B cell (primary cell): ENCODE measurements at regions not wholly inside any gene's neighbourhood (a gene's known extent, or its start where the extent isn't known, plus 50 kb on each side); places are given as distances from the start of the nearest gene placed in this dataset.

Experiments used
- ATAC-seq: fragments of 200-7000 bp; cut with Tn5 transposase; one replicate; pipeline ENCODE4 v1.10.0; 2021; ENCODE audit warnings: low read depth, mild to moderate bottlenecking, moderate number of reproducible peaks, moderate library complexity
- CTCF ChIA-PET: fragments of 350-600 bp; sonication (Branson Sonifier 250); formaldehyde crosslinking; loops from one replicate; lab custom pipeline; 2021; ENCODE audit warnings: antibody characterized with exemption, inconsistent platforms; lab: Charles Lee
- POLR2A ChIA-PET: fragments of 350-600 bp; sonication (Branson Sonifier 250); formaldehyde crosslinking; loops from one replicate; lab custom pipeline; 2021; ENCODE audit warnings: antibody characterized with exemption; lab: Charles Lee
- DNase-seq: peaks from one replicate; pipeline ENCODE4 v3.0.0; 2013
- H2AFZ ChIP-seq: 2 replicates; pipeline ENCODE4 v1.6.1; 2012; ENCODE audit warnings: mild to moderate bottlenecking, low read depth, low read length; ENCODE audit not compliant: insufficient read depth, poor library complexity, severe bottlenecking
- H3K27ac ChIP-seq, 2 donors: 1 replicate in 1 of 2; 2 replicates in 1 of 2; pipeline ENCODE4 v1.5.1; 2012 to 2013; ENCODE audit warnings: low read length in 2 of 2, mild to moderate bottlenecking in 2 of 2, moderate library complexity in 1 of 2
- H3K27me3 ChIP-seq, 4 experiments: fragments of 200-600 bp in 1 of 4; sonication (generic) in 1 of 4; replicated peaks in 1 of 4; 1 replicate in 2 of 4; 2 replicates in 2 of 4; pipeline versions ENCODE4 v1.6.1 to v1.7.0; 2013 to 2016; ENCODE audit warnings: low read length in 3 of 4, mild to moderate bottlenecking in 2 of 4, mixed read lengths in 1 of 4, moderate library complexity in 1 of 4; ENCODE audit not compliant: insufficient read depth in 4 of 4, control insufficient read depth in 3 of 4; ENCODE audit errors: control extremely low read depth in 1 of 4
- H3K36me3 ChIP-seq, 2 experiments: replicated peaks in 1 of 2; 1 replicate in 1 of 2; 2 replicates in 1 of 2; pipeline versions ENCODE4 v1.6.1 to v1.7.1; 2013; ENCODE audit warnings: low read length in 1 of 2; ENCODE audit not compliant: insufficient read depth in 2 of 2, control insufficient read depth in 1 of 2; ENCODE audit errors: control extremely low read depth in 1 of 2, extremely low read depth in 1 of 2
- H3K4me1 ChIP-seq, 2 donors: fragments of 200-600 bp in 1 of 2; sonication (generic) in 1 of 2; 1 replicate in 1 of 2; 2 replicates in 1 of 2; pipeline versions ENCODE4 v1.5.1 to v1.6.1; 2013 to 2017; ENCODE audit warnings: low read length in 2 of 2; ENCODE audit not compliant: control insufficient read depth in 2 of 2, insufficient read depth in 2 of 2
- H3K4me2 ChIP-seq: replicated peaks from 2 replicates; pipeline ENCODE3; 2012; ENCODE audit warnings: mild to moderate bottlenecking, low read depth, low read length; ENCODE audit not compliant: poor library complexity, severe bottlenecking
- H3K4me3 ChIP-seq, 5 experiments: fragments of 200-600 bp in 1 of 5; sonication (generic) in 1 of 5; 1 replicate in 3 of 5; 2 replicates in 2 of 5; pipeline versions ENCODE4 v1.5.1 to v1.7.0; 2011 to 2016; ENCODE audit warnings: low read length in 4 of 5, mild to moderate bottlenecking in 4 of 5, low read depth in 2 of 5, control low read depth in 1 of 5, moderate library complexity in 1 of 5; ENCODE audit not compliant: insufficient read depth in 1 of 5; ENCODE audit errors: control extremely low read depth in 1 of 5, extremely low read depth in 1 of 5
- H3K79me2 ChIP-seq: fragments of 200-600 bp; sonication (generic); one replicate; pipeline ENCODE4 v1.6.0; 2016; ENCODE audit warnings: low read length; ENCODE audit not compliant: control insufficient read depth, insufficient read depth
- H3K9ac ChIP-seq: fragments of 200-600 bp; sonication (generic); 2 replicates; pipeline ENCODE4 v1.6.1; 2017; ENCODE audit warnings: mild to moderate bottlenecking, low read length, moderate library complexity
- H3K9me3 ChIP-seq, 3 donors: one replicate each; pipeline versions ENCODE4 v1.6.1 to v1.7.1; 2013; ENCODE audit warnings: low read length in 2 of 3; ENCODE audit not compliant: control insufficient read depth in 2 of 3, insufficient read depth in 1 of 3; ENCODE audit errors: control extremely low read depth in 1 of 3
- H4K20me1 ChIP-seq: 2 replicates; pipeline ENCODE4 v1.6.0; 2012; ENCODE audit warnings: mild to moderate bottlenecking, low read length; ENCODE audit not compliant: insufficient read depth, control insufficient read depth, poor library complexity, severe bottlenecking
- H3K27ac Mint-ChIP-seq: one replicate; pipeline ENCODE4 v1.8.0; 2021; ENCODE audit warnings: mixed read lengths
- H3K27me3 Mint-ChIP-seq: one replicate; pipeline ENCODE4 v1.8.0; 2021; ENCODE audit warnings: mixed read lengths
- H3K4me1 Mint-ChIP-seq: one replicate; pipeline ENCODE4 v1.8.0; 2021; ENCODE audit warnings: mixed read lengths
- H3K4me3 Mint-ChIP-seq: one replicate; pipeline ENCODE4 v1.8.0; 2021; ENCODE audit warnings: mixed read lengths
- H3K9me3 Mint-ChIP-seq: one replicate; pipeline ENCODE4 v1.8.0; 2022; ENCODE audit warnings: mixed read lengths; ENCODE audit not compliant: insufficient read depth
- EZH2 ChIP-seq: IDR thresholded peaks from 2 replicates; pipeline ENCODE4 v1.6.1; 2012; ENCODE audit warnings: borderline replicate concordance, low read depth, mild to moderate bottlenecking, moderate library complexity, low read length; ENCODE audit not compliant: insufficient read depth, poor library complexity, severe bottlenecking
- WGBS: methylation state at CpG from one replicate; pipeline ENCODE4 v1.1.5; 2013; ENCODE audit warnings: missing lambda C conversion rate; ENCODE audit not compliant: insufficient coverage; 5-methylcytosine and 5-hydroxymethylcytosine counted together
- intact Hi-C: fragments of 100-400 bp; cut with micrococcal nuclease; formaldehyde crosslinking; loops from one replicate; pipeline ENCODE4 v1.10.0; 2022
- TF ChIP-seq, protein P1 (sequence below): fragments of 200-600 bp; IDR thresholded peaks from one replicate; pipeline ENCODE4 v1.8.0; 2022; ENCODE audit warnings: antibody characterized with exemption, mild to moderate bottlenecking

DNA sequence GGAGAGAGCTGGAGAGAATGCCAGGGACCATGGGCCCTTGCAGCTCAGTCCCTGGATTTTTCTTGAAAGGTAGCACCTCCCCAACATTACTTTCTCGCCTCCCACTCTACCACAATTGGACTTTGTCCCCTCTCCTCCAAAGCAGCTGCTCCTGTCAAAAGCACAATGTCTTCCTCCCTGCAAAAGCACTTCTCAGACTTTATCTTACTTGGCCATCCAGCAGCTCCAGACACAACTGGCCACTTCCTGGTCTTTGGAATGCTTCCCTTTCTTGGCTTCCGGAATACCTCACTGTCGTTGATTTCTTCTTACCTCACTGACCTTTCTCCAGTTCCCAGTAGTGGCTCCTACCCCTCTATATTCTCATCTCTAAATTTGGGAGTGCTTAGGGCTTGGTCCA lies 134.6 kb upstream of the PROK2 start:
- DNase-seq (no peak), ATAC-seq (no peak)
- no peak overlapping the region for H3K9ac ChIP-seq
- ChIA-PET CTCF (interaction anchor here (1.5 kb wide), 1 partner anchor 11 kb away, joined by 3 read pairs; no protein-coding TSS in a partner anchor), POLR2A (no interaction called here)
- intact Hi-C loops = no loop called here
- no peaks in the 10 kb centered on the region for H3K79me2 ChIP-seq
- H3K4me1 ChIP-seq = no peaks in the 10 kb centered on the region
- no peaks in the 10 kb centered on the region for H3K9me3 Mint-ChIP-seq
- no peak overlapping the region for H3K4me2 ChIP-seq
- H3K27me3 Mint-ChIP-seq = peaks cover 72% of the 10 kb centered on the region
- WGBS = 100% methylated on average over 3 of the region's 3 CpGs
- H3K27ac ChIP-seq = no peak overlapping the region
- H3K4me1 Mint-ChIP-seq = no peaks in the 10 kb centered on the region
- H2AFZ ChIP-seq = no peak overlapping the region
- no peak overlapping the region for H3K4me3 Mint-ChIP-seq
- H3K36me3 ChIP-seq = no peaks in the 10 kb centered on the region
- H3K4me3 ChIP-seq = no peak overlapping the region
- no peaks in the 10 kb centered on the region for H4K20me1 ChIP-seq
- H3K27me3 ChIP-seq = peaks cover 0 to 67% (median 41%) of the 10 kb centered on the region in 4 experiments
- peaks cover 0 to 5% (median 0%) of the 10 kb centered on the region in 3 donors for H3K9me3 ChIP-seq
- TF ChIP-seq, protein P1, sequence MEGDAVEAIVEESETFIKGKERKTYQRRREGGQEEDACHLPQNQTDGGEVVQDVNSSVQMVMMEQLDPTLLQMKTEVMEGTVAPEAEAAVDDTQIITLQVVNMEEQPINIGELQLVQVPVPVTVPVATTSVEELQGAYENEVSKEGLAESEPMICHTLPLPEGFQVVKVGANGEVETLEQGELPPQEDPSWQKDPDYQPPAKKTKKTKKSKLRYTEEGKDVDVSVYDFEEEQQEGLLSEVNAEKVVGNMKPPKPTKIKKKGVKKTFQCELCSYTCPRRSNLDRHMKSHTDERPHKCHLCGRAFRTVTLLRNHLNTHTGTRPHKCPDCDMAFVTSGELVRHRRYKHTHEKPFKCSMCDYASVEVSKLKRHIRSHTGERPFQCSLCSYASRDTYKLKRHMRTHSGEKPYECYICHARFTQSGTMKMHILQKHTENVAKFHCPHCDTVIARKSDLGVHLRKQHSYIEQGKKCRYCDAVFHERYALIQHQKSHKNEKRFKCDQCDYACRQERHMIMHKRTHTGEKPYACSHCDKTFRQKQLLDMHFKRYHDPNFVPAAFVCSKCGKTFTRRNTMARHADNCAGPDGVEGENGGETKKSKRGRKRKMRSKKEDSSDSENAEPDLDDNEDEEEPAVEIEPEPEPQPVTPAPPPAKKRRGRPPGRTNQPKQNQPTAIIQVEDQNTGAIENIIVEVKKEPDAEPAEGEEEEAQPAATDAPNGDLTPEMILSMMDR = no peak
- TF ChIP-seq EZH2 = no peak
- no peak overlapping the region for H3K27ac Mint-ChIP-seq

DNA sequence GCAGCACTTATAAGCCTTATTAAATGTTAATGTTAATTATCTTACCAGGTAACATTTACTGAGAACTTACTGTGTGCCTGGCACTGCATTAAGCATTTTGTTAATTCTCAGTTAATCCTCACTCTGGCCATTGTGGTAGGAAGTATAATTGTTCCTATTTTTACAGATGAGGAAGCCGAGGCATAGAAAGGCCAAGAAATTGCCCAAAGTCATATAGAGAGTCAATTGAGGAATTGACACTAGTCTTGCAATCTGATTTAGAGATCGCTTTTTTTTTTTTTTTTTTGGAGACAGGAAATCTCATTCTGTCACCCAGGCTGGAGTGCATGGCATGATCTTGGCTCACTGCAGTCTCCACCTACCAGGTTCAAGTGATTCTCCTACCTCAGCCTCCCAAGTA lies 132.6 kb upstream of the PROK2 start:
- H3K4me3 Mint-ChIP-seq = no peak overlapping the region
- H3K4me1 Mint-ChIP-seq = no peaks in the 10 kb centered on the region
- Histone ChIP-seq H3K4me2 (no peak overlapping the region), H3K4me1 (no peaks in the 10 kb centered on the region), H3K9me3 (peaks cover 0 to 5% (median 0%) of the 10 kb centered on the region in 3 donors), H3K4me3 (no peak overlapping the region), H3K27ac (no peak overlapping the region), H2AFZ (no peak overlapping the region), H4K20me1 (no peaks in the 10 kb centered on the region), H3K9ac (no peak overlapping the region), H3K27me3 (peaks cover 0 to 51% (median 32%) of the 10 kb centered on the region in 4 experiments), H3K36me3 (no peaks in the 10 kb centered on the region), H3K79me2 (no peaks in the 10 kb centered on the region)
- intact Hi-C loops = no loop called here
- peaks cover 74% of the 10 kb centered on the region for H3K27me3 Mint-ChIP-seq
- no peak for DNase-seq
- POLR2A ChIA-PET = no interaction called here
- WGBS = 40% methylated on average over 1 of the region's 2 CpGs
- no peaks in the 10 kb centered on the region for H3K9me3 Mint-ChIP-seq
- H3K27ac Mint-ChIP-seq = no peak overlapping the region
- no peak for ATAC-seq
- CTCF ChIA-PET = no interaction called here
- TF ChIP-seq, protein P1 = no peak
- TF ChIP-seq EZH2 = no peak
